ENCODE measurements at regions not wholly inside any gene's neighbourhood (a gene's known extent, or its start where the extent isn't known, plus 50 kb on each side); places are given as distances from the start of the nearest gene placed in this dataset.

DNA sequence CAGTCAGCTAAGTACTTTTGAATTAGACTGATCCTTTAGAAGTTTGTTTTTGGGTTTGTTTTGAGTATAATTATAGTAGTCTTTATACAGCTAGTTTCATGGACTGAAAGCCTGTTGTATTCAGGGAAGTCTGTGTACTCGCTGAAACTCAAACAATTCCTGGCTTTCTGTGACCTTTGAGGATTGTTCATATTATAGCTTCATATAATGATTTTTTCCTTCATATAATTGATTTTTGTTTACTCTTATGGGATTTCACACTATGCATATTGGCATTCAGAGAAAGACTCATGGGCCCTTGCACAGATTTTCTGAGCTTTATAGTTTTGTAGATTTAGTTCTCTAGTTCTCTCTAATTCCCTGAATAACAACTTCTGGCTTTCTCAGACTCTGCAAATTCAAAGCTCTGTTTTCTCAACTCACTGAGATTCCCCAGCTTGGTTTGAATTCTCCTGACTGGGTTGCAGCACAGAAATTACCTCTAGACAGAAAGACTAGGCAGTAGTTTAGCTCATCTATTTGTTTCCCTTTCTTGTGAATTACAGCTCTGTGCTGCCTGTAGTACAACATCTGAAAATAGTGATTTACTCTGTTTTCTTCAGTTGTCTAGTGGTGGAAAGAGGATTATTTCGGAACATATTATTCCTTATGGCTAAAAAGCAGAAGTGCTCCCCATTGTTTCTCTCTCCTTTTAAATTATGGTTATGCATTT lies 495.9 kb upstream of the CNTNAP5 start:
- TF ChIP-seq, protein P1, sequence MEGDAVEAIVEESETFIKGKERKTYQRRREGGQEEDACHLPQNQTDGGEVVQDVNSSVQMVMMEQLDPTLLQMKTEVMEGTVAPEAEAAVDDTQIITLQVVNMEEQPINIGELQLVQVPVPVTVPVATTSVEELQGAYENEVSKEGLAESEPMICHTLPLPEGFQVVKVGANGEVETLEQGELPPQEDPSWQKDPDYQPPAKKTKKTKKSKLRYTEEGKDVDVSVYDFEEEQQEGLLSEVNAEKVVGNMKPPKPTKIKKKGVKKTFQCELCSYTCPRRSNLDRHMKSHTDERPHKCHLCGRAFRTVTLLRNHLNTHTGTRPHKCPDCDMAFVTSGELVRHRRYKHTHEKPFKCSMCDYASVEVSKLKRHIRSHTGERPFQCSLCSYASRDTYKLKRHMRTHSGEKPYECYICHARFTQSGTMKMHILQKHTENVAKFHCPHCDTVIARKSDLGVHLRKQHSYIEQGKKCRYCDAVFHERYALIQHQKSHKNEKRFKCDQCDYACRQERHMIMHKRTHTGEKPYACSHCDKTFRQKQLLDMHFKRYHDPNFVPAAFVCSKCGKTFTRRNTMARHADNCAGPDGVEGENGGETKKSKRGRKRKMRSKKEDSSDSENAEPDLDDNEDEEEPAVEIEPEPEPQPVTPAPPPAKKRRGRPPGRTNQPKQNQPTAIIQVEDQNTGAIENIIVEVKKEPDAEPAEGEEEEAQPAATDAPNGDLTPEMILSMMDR (IDR thresholded peaks at IDR 0.05), result no peak
- TF ChIP-seq POLR2A (IDR thresholded peaks at IDR 0.05) (no peak), EP300 (IDR thresholded peaks at IDR 0.05) (no peak)

Measured in ovary (tissue), 3 donors.